ENCODE measurements at regions not wholly inside any gene's neighbourhood (a gene's known extent, or its start where the extent isn't known, plus 50 kb on each side); places are given as distances from the start of the nearest gene placed in this dataset.
A peak's percentile ranks its signal among the peaks of the same experiment; 100 is the strongest.

- DNase-seq (ENCODE audit: low spot score) = no peak
Measured at GRCh38 chr21:38702196-38702595, 103.5 kb upstream of the ETS2 start.

GRCh38 chr21:38709876-38710275, 95.9 kb upstream of the ETS2 start:
- DNase-seq (ENCODE audit: low spot score) = no peak

GRCh38 chr21:38712071-38712470, 93.7 kb upstream of the ETS2 start:
- DNase-seq (ENCODE audit: low spot score) = peak; percentile 12

- DNase-seq (ENCODE audit: low spot score) = no peak
Measured at GRCh38 chr21:38712664-38713063, 93.1 kb upstream of the ETS2 start.

GRCh38 chr21:38714039-38714817, 91.5 kb upstream of the ETS2 start:
- DNase-seq (ENCODE audit: low spot score) = no peak

GRCh38 chr21:38714999-38715398, 90.7 kb upstream of the ETS2 start:
- DNase-seq (ENCODE audit: low spot score) = no peak

GRCh38 chr21:38716088-38716487, 89.6 kb upstream of the ETS2 start:
- DNase-seq (ENCODE audit: low spot score) = no peak

- DNase-seq (ENCODE audit: low spot score) = no peak
Measured at GRCh38 chr21:38716942-38717341, 88.8 kb upstream of the ETS2 start.

- no peak for DNase-seq (ENCODE audit: low spot score)
Measured at GRCh38 chr21:38718481-38718880, 87.2 kb upstream of the ETS2 start.

GRCh38 chr21:38720074-38720473, 85.7 kb upstream of the ETS2 start:
- DNase-seq (ENCODE audit: low spot score) = no peak

GRCh38 chr21:38721055-38721454, 84.7 kb upstream of the ETS2 start:
- DNase-seq (ENCODE audit: low spot score) = no peak

- DNase-seq (ENCODE audit: low spot score) = no peak
Measured at GRCh38 chr21:38721958-38722357, 83.8 kb upstream of the ETS2 start.

GRCh38 chr21:38725196-38726157, 80.3 kb upstream of the ETS2 start:
- DNase-seq (ENCODE audit: low spot score) = no peak

GRCh38 chr21:38726482-38726881, 79.2 kb upstream of the ETS2 start:
- no peak for DNase-seq (ENCODE audit: low spot score)

- no peak for DNase-seq (ENCODE audit: low spot score)
Measured at GRCh38 chr21:38729291-38729690, 76.4 kb upstream of the ETS2 start.

GRCh38 chr21:38729754-38730379, 75.9 kb upstream of the ETS2 start:
- DNase-seq (ENCODE audit: low spot score) = no peak

- DNase-seq (ENCODE audit: low spot score) = peak; percentile 57
Measured at GRCh38 chr21:38733972-38734546, 71.7 kb upstream of the ETS2 start.

- DNase-seq (ENCODE audit: low spot score) = no peak
Measured at GRCh38 chr21:38734646-38735365, 70.9 kb upstream of the ETS2 start.

GRCh38 chr21:38735626-38736206, 70.0 kb upstream of the ETS2 start:
- DNase-seq (ENCODE audit: low spot score) = no peak

- no peak for DNase-seq (ENCODE audit: low spot score)
Measured at GRCh38 chr21:38740090-38740489, 65.6 kb upstream of the ETS2 start.
